HG03103 (cell line): ENCODE measurements at regions not wholly inside any gene's neighbourhood (a gene's known extent, or its start where the extent isn't known, plus 50 kb on each side); places are given as distances from the start of the nearest gene placed in this dataset.

ENCODE experiments used
- ATAC-seq: cut with Tn5 transposase; IDR thresholded peaks from one replicate; pipeline ENCODE4 v1.9.1; 2021; ENCODE audit warnings: low read depth; ENCODE audit not compliant: unreplicated experiment

DNA sequence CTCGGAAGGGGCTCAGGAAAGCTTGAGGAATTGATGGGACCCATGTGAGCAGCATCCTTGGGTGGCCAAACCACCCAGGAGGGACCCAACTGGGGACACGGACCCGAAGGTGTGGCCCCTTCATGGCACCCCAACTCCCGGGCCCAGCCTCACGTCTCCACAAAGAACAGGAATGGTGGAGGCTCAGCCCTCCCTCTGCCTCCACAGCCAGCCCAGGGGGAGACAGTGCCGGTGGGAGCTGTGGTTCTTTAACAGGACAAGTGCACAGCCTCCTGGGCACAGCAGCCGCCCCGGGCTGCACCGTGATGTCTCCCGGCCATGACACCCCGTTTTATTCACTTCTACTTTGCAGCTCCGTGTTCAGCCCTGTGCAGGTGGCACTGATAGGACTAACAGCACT is 587.2 kb downstream of the BRD1 start:
- no peak for ATAC-seq

DNA sequence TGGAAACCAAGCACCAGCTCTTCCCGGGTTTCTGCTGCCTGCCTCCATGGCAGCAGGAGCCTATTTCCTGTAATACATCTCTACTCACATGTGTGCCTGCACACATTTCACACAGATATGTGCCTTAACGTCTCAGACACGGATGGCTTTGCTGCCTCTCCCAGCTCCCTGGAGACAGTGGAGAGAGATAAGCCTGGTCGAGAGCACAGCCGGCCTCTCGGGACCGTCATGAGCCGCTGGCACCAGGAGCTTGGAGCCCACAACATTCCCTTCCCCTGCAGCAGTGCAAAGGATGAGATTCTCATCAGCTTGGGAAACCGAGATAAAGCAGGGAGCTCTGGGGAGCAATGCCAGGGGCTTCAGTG is 587.7 kb downstream of the BRD1 start:
- ATAC-seq, result no peak

DNA sequence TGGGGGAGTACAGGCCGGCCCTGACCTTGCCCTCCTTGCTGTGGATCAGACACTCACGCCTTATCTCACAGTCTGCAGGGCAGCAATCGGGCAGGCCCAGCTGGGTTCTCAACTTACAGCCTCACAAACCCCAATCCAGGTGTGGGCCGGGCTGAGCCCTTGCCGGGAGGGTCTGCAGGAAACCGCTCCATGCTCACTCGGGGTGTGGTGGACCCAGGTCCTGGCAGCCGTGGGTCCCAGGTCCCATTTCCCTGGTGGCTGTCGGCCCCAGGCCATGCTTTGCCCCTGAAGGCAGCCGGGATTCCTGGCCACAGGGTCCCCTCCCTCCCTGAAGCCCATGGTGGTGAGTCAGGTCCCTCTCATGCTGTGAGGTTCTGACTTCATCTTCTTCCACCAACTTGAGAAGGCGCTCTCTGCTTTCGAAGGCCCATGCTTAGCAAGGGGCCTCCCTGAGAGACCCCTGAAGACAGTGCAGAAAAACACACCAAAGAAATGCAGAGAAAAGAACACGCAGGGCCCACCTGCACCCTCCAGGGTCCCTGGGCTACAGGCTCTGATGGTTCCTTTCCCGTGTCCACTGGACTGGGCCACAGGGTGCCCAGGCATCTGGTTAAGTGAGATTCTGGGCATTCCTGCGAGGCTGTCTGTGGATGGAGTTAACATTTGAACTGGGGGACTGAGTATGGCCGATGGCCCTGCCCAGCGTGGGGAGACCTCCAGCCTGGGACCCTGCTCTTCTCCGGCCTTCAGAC is 588.2 kb downstream of the BRD1 start:
- no peak for ATAC-seq

DNA sequence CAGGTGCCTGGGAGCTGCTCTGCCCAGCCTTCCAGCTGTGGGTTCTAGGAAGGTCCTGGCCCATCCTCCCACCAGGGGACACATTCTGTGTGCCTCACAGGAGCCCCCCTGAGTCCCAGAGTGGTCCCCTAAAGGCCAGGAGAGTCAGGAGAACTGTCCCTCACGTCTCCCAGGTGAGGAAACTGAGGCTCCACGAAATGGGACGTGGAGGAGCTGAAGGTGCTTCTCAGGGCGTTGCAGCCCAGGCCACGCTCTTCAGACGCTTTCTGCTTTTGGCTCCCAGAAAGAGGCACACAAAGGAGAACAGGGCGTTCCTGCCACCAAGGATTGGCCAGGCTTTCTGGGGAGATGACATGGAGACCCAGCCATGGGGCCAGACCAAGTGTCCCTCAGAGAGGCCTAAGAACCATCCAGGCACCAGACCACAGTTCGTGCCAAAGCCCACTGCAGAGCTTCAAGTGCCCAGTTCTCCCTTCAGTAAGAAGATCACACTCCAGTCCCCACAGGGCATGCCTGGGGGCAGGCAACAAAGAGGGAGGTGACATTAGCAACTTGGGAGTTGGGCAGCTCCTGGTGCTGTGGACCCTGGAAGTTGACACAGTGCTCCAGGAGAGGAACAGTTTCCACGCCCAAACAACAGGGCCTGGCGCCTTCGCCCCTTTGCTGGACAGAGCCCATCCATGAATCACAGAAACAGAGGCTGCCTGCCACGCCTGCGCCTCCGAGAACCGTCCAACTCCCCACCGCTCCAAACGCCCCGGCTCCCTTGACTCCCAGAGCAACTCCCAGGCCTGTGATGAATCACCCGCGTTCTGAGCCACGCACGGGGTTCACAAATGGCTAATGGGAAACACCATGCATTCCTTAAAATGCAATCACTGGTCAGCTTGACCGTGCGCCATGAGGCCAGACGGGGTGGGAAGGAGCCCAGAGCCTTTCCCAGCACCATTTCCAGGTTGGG is 589.2 kb downstream of the BRD1 start:
- no peak for ATAC-seq

DNA sequence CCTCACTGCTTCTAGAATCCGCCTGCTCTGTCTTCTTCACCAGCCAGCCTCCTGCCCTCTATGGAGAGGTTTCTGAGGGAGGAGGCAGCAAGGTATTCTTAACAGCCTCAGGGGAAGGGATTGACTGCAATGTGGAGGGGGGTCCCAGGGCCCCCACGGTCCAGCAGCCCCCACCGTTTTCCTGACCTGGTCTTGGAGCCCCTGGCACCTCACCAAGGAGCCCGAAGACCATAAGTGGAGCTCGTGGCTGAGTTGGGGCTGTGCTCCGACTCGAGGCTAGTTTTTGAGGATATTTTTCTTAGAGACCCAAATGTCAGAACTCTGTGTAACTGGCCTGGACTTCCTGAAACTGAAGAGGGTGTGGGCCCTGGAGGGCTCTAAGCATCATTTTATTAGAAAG is 590.0 kb downstream of the BRD1 start:
- ATAC-seq, result no peak

DNA sequence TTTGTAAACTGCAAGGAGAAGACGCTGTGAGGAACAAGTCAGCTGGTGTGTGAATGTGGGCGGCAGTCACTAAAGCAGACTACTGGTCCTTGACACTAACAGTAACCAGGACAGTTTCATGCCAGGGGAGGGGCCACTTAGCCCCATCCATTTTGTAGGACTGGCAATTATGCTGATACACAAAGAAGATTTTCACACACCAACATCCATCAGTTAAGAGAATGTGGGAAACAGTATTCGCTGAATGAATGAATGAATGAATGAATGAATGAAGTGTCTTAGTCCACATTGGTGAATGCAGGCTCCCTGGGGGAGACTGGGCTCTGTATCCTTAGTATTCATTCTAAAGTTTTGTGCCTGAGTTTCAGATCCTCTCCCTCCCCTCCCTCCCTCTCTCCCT is 590.4 kb downstream of the BRD1 start:
- ATAC-seq, result no peak

DNA sequence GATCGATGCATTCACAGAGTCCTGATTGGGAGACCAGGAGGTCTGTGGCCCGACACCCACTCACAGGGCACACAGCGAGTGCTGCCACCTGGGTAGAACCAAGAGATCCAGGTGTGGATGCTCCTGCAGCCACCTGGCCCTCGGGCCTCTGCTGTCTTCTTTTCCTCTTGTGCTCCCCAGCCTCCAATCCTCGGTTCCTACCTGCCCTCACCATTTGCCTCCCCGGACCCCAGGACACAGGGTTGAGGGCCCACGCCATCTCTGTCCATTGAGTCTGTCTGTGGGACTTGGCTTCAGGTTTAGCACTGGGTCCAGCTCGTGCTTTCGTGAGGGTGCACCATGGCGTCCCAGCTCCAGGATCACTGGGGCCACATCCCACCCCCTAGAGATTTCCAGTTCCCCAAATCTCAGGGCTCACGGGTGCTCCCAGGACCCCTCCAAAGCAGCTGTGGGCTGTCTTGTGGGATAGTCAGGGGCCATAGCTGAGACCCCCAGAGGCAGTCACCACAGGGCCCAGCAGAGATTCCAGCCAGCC is 591.1 kb downstream of the BRD1 start:
- no peak for ATAC-seq

DNA sequence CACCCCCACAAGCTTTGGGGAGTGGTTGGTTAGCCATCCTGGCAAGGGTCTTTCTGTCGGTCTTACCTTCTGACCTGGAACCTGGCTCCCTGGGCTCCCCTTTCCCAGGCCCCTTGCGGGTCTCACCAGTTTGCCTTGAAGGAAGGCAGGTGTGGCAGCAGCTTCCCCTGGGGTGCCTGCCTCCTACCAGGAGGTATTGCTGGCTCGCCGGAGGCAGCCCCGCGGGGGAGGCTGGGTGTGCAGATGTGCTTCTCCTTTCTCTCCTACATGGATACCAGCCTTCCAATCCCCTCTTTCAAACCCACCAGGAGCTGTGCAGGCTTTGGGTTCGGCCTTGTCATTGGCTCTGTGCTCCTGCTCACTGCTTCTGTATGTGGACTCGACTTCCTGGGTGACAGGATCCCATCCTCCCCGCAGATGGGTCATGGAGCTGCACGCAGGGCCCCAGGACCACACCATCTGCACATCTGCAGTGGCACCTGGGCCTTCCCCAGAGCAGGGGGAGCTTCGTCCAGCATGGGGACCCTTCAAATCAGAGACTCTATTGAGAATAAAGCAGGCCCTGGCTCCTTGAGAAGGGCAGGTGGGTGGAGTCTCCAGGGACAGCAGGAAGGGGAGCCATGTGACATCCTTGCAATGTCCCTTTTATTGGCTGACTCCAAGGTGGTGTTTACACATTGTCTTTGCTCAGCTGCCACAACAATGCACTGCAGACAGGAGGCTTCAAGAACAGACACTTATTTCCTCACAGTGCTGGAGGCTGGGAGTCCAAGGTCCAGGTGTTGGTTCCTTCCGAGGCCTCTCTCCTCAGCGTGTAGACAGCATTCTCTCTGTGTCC is 592.0 kb downstream of the BRD1 start:
- ATAC-seq, result no peak

DNA sequence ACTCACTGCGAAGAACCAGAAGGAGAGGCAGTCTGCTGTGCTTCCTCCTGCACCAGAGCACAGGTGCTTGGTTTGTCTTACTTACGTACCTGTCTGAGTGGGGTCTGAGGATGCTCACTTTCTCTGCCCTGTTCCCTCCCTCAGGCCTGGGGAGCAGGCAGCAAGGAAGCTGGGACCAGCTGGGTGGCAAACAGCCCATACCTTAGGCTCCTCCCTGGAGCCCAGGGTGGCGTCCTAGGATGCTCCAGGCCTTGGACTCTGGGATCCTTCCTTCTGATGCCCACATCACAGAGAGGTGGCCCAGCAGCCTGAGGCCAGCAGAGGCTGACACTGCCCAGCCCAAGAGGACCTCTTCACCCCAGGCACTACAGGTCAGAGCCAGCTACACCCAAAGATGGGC is 593.2 kb downstream of the BRD1 start:
- ATAC-seq, result no peak

DNA sequence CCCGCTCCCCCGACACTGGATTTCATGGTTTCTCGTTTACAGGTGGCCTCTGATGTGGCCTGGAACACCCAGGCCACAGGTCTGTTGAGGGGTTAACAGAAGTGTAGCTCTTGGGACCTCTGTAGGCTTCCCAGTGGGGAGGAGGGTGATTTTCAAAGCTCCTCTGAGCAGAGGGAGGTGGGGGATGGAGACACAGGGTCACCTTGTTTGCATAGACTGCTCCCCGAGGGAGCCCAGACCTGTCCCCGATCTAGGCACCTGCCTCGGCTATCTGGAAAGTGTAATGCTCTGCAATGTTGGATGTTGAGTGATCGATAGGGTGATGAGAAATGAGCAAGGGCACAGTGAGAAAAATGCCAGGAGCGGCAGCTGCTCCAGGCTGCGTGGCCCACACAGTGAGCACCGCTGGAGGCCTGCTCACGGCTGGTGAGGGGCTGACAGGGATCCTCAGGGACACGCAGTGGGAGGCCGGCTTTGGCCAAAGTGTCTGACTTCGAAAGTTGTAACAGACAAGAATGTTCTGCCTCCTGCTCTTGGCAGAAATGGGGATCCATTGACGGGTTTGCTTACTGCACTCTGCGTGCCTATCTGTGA is 594.1 kb downstream of the BRD1 start:
- ATAC-seq, result no peak

DNA sequence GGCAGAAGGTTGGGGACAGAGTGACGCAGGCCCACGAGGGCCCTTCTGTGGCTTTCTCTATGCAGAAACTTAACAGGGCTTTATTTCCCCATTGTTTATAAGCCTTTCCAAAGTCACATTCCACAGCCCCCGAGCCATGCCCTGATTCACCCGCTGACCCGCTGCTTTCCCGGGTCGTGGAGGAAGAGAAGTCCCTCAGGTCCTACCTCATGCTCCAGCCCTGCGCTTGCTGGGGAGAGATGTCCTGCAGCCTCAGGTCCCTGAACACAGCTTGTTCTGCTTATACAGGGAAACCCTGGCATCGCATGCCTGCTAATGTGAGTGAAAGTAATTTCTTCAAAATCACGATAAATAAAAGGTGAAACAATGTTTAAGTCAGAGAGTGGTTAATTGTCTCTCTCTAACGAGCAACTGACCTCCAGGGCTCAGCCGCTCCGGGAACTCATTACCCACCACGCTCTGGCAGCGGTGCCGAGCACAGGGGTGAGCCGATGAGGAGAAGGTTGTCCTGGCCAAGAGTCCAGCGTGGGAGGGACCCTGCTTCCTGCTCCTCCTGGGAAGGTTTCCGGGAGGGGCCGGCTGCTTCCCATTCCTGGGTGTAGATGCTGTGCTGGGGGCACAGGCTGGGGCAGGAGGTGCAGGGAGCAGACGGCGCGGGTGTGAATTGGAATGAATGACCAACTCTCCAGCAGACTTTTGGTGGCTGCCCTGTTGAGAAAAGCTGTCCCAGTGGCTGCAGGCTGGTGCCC is 595.2 kb downstream of the BRD1 start:
- no peak for ATAC-seq

DNA sequence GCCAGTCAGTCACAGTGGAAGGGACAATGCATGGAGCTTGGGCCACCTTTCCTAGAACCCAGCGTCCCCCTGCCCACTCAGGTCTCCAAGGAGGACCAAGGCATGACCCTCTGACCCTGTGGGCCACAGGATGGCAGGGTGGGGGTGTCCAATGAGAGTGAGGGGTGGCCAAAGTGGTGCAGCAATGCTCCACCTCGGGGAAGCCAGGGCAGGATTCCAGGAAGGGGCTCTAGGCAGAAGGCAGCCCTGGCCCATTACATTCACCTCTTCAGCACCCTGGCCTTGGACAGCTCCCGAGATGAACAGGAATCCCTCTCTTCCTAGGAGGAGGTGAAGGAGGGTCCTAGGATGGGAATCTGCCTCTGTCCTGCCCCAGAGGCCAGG is 597.5 kb downstream of the BRD1 start:
- no peak for ATAC-seq

DNA sequence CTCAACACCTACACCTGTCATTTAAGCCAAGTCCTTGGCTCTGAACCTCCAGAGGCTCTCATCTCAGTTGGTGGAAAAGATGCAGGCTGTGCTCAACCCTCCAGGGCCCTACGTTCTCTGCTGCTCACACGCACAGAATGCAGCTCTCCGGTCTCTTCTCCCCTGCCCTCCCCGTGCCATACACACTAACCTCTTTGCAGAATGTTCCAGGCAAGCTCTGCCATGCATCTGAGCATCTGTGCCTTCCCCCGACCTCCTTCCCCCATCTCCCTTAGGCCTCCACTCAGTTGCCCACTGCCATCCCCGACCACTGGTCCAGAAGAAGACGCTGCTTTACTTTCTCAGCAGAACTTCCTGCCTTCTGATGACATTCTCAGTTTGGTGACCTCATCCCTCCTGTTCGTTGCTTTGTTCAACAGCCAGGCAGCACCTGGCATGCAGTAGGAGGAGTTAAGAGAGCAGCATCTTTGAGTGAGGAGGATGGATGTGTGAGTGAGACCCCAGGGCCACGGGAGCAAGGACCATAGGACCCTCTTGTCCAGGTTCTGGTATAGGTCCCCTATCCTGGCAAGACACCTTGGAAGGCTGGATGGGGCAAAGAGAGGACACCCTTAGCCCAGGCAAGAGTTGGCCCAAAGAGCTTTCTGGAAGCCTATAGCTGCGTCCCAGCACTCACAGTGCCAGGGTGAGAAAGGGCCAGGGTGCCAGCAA is 598.0 kb downstream of the BRD1 start:
- ATAC-seq, result no peak

DNA sequence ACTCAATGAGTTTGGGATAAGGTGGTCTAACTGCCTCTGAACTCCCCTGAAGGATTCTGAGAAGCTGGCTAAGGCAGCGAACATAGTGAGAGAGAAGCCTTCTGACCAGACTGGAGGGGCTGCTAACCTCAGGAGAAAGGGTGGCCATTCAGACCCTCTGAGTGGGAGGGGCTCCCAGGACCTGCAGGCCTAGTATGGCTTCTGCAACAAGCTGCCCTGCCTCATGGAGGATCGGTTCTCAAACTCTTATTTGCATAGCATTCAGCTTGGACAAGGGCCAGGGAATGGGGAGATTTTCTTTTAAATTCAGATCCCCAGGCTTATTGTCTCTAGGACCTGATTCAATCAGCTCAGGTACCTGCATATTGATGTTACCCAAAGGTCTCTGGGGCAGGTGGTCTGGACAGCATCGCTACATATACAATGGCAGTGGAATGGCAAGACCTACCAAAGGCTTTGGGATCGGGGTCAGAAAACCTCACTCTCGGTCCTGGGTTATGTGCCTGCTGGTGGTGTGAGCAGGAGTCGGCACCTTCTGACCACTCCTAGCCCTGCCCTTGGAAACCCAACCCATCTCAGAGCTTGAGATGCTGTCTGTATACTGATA is 599.1 kb downstream of the BRD1 start:
- no peak for ATAC-seq

DNA sequence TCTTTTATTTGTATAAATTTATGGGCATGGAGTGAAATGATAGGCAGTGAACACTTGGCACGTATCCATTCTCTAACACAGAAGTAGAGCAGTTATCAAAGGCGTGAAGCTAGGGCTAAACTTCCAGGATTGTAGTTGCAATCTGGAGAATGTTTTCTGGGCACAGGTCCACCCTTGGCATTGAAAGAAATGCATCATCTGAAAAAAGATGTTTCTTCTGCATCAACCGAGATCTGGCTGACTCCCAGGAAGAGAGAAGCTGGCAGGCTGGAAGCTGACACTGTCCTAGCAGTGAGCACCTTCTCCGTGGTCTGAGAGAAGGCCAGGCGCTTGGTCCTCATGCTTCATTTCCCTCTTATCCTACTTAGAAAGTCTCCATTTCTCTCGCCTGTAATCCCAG is 600.0 kb downstream of the BRD1 start:
- no peak for ATAC-seq

DNA sequence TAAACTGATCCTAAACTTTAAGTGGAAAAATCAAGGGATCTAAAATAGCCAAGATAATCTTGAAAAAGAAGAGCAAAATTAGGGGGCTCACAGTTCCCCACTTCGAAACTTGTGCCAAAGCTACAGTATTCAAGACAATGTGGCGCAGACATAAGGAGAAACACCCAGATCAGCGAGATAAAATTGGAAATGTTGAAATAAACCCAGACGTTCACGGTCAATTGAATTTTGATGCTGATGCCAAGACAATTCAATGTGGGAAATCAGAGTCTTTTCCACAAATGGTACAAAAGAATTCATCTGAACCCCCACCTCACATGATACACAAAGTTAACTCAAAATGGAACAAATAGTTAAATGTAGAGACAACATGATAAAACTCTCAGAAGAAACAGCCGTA is 601.6 kb downstream of the BRD1 start:
- no peak for ATAC-seq

DNA sequence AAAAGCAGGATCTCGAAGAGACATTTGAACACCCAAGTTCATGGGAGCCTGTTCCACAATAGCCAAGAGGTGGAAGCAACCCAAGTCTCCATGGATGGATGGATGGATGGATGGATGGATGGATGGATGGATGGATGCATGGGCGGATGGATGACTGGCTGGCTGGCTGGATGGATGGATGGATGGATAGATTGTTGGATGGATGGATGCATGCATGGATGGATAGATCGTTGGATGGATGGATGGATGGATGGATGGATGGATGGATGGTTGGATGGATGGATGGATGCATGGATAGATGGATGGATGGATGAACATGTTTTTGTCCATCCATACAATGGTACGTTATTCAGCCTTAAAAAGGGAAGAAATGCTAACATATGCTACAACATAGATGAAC is 603.4 kb downstream of the BRD1 start:
- no peak for ATAC-seq

DNA sequence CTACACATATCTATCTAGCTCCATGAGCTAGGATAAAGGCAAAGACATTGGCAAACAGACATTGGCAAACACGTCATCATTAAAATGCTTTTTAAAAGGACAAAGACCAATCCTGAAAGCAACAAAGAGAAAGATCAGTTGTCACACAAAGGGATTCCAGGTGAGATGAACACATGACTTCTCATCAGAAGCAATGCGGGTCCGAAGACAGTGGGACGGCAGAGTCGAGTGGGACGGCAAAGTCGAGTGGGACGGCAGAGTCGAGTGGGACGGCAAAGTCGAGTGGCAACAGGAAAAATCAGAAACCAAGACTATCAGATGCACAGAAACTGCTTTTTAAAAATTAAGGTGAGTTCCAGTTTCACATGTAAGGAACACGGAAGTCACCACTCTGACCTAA is 609.5 kb downstream of the BRD1 start:
- no peak for ATAC-seq

DNA sequence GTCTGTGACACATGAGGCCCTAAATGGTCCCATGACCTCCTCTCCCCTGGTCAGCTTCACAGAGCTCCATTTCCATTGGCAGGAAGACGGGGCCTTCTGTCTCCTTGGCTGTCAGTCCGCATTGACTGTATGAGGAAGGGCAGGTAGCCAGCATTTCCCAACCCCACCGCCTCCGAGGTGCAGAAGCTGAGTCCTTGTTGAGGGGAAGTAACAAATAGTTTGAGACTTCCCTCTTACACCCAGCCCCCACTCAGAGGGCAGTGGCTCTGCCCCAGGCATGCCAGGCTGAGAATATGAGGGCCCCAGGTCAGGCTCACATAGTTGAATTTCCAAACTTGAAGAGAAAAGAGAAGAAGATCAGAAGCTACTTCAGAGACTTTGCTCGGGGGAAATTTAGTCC is 611.1 kb downstream of the BRD1 start:
- ATAC-seq, result no peak
